KMS-11 (cell line): ENCODE measurements at regions not wholly inside any gene's neighbourhood (a gene's known extent, or its start where the extent isn't known, plus 50 kb on each side); places are given as distances from the start of the nearest gene placed in this dataset.

Source experiments
- H2AFZ ChIP-seq: fragments of 200-600 bp; sonication (generic); 2 replicates; pipeline ENCODE4 v1.6.1; 2016; ENCODE audit warnings: antibody characterized with exemption, mixed run types, low read depth
- H3K27ac ChIP-seq: fragments of 200-600 bp; sonication (generic); 2 replicates; pipeline ENCODE4 v1.6.1; 2016; ENCODE audit warnings: mild to moderate bottlenecking, mixed run types
- H3K27me3 ChIP-seq: fragments of 200-600 bp; sonication (generic); 2 replicates; pipeline ENCODE4 v1.6.1; 2017; ENCODE audit warnings: mild to moderate bottlenecking, low read depth, mixed run types, moderate library complexity; ENCODE audit not compliant: insufficient read depth
- H3K36me3 ChIP-seq: fragments of 200-600 bp; sonication (generic); 2 replicates; pipeline ENCODE4 v1.6.1; 2017; ENCODE audit warnings: mild to moderate bottlenecking, mixed run types; ENCODE audit not compliant: insufficient read depth
- H3K4me1 ChIP-seq: fragments of 200-600 bp; sonication (generic); 2 replicates; pipeline ENCODE4 v1.6.1; 2016; ENCODE audit warnings: mild to moderate bottlenecking, low read depth, mixed run types; ENCODE audit not compliant: poor library complexity, severe bottlenecking
- H3K4me2 ChIP-seq: fragments of 200-600 bp; sonication (generic); 2 replicates; pipeline ENCODE4 v1.7.0; 2016; ENCODE audit warnings: mild to moderate bottlenecking, mixed run types
- H3K4me3 ChIP-seq: fragments of 200-600 bp; sonication (generic); IDR thresholded peaks from 2 replicates; pipeline ENCODE4 v1.6.1; 2017; ENCODE audit warnings: low read depth, low read length, mixed read lengths; ENCODE audit not compliant: insufficient read depth
- H3K79me2 ChIP-seq: fragments of 200-600 bp; sonication (generic); 2 replicates; pipeline ENCODE4 v1.6.1; 2016; ENCODE audit warnings: low read depth, mixed run types; ENCODE audit not compliant: insufficient read depth
- H3K9ac ChIP-seq: fragments of 200-600 bp; sonication (generic); 2 replicates; pipeline ENCODE4 v1.6.1; 2016; ENCODE audit warnings: mild to moderate bottlenecking, mixed run types
- H4K20me1 ChIP-seq: fragments of 200-600 bp; sonication (generic); 2 replicates; pipeline ENCODE4 v1.6.1; 2016; ENCODE audit warnings: mild to moderate bottlenecking, mixed run types; ENCODE audit not compliant: insufficient read depth
- CTCF ChIP-seq: fragments of 200-600 bp; sonication (generic); conservative IDR thresholded peaks from 2 replicates; pipeline ENCODE4 v1.6.1; 2017; ENCODE audit warnings: low read depth, mild to moderate bottlenecking, antibody characterized with exemption, low read length, moderate library complexity, mixed read lengths

DNA sequence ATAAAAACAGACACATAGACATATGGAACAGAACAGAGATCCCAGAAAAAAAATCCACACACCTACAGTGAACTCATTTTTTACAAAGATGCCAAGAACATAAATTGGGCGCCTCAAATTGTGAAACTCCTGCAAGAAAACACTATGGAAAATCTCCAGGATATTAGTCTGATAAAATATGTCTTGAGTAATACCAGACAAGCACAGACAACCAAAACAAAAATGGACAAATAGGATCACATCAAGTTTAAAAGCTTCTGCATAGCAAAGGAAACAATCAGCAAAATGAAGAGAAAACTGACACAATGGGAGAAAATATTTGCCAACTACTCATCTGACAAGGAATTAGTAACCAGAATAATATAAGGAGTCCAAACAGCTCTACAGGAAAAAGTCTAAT lies 337.3 kb upstream of the DIPK2B start:
- Histone ChIP-seq H2AFZ (no peak overlapping the region), H3K27me3 (no peaks in the 10 kb centered on the region), H4K20me1 (no peaks in the 10 kb centered on the region), H3K4me1 (no peaks in the 10 kb centered on the region), H3K4me2 (no peak overlapping the region), H3K4me3 (no peak overlapping the region), H3K27ac (no peak overlapping the region), H3K36me3 (no peaks in the 10 kb centered on the region), H3K79me2 (no peaks in the 10 kb centered on the region), H3K9ac (no peak overlapping the region)
- TF ChIP-seq CTCF, result no peak

DNA sequence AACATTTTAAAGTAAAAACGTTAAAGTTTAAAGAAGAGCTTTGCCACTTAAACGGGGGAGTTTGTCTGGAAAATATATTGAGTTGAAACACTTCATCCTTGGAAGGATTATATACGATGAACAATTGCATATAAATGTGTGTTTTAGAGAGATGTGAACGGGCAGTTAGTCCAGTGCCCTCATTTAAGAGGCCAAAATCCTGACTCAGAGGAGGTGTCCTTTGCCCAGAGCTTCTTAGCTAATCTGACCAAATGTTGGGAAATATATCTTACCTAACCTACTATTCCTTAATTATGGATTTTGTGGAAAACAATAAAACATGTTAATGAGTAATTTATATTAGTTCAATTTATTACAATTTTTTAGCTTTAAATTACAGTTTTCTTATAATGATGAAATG lies 327.2 kb upstream of the DIPK2B start:
- Histone ChIP-seq H4K20me1 (no peaks in the 10 kb centered on the region), H3K4me3 (no peak overlapping the region), H3K27me3 (no peaks in the 10 kb centered on the region), H3K27ac (no peak overlapping the region), H2AFZ (no peak overlapping the region), H3K4me1 (no peaks in the 10 kb centered on the region), H3K79me2 (no peaks in the 10 kb centered on the region), H3K36me3 (no peaks in the 10 kb centered on the region), H3K9ac (no peak overlapping the region), H3K4me2 (no peak overlapping the region)
- no peak for TF ChIP-seq CTCF

DNA sequence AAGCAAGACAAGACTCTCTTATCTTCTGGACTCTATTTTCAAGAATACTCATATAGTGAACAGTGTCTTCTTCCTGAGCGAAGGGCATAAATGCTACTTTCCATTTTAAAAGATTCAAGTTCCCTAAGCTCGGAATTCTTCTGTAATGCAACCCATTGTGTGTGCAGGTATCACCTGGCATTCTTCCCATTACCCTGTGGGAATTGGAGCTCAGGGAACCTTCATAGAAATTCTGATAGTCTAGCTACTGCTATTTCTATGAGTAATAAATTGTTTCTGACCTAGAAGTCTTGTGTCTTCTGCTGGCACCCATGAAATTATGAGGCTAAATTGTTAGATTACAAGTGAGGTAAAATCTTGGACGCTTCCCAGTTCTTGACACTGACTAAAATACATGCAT lies 324.1 kb upstream of the DIPK2B start:
- H2AFZ ChIP-seq, result no peak overlapping the region
- TF ChIP-seq CTCF, result no peak
- H3K36me3 ChIP-seq, result no peaks in the 10 kb centered on the region
- no peaks in the 10 kb centered on the region for H3K79me2 ChIP-seq
- H3K27ac ChIP-seq, result no peak overlapping the region
- H3K4me3 ChIP-seq, result no peak overlapping the region
- no peak overlapping the region for H3K9ac ChIP-seq
- H3K4me2 ChIP-seq, result no peak overlapping the region
- no peaks in the 10 kb centered on the region for H4K20me1 ChIP-seq
- no peaks in the 10 kb centered on the region for H3K27me3 ChIP-seq
- H3K4me1 ChIP-seq, result no peaks in the 10 kb centered on the region

DNA sequence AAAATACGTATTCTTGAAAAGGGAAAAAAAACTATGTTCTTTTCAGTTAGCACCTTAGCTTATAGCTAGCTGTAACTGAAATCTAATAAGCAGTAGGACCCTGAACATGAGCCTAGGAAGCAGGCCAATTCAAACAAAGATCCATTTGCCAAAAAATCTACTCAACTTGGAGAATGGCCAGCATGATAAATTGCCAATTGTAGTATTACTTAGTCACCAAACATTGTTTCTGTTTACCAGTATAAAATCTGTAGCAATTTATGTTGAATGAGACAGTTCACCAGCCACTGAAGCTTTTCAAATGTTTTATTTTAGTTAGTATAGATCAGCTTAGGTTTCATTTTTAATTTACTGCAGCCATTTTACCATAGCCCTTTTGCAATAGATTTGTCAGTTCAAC lies 323.6 kb upstream of the DIPK2B start:
- Histone ChIP-seq H4K20me1 (no peaks in the 10 kb centered on the region), H3K4me3 (no peak overlapping the region)

More for the DNA sequence above, 323.6 kb upstream of the DIPK2B start:
- Histone ChIP-seq H3K4me1 (no peaks in the 10 kb centered on the region), H3K9ac (no peak overlapping the region), H3K79me2 (no peaks in the 10 kb centered on the region), H3K4me2 (no peak overlapping the region), H3K27me3 (no peaks in the 10 kb centered on the region), H2AFZ (no peak overlapping the region), H3K36me3 (no peaks in the 10 kb centered on the region), H3K27ac (no peak overlapping the region)
- no peak for TF ChIP-seq CTCF
